Lung (tissue), 11 donors: ENCODE measurements at regions not wholly inside any gene's neighbourhood (a gene's known extent, or its start where the extent isn't known, plus 50 kb on each side); places are given as distances from the start of the nearest gene placed in this dataset.

Source experiments
- ATAC-seq: fragments of 200-7000 bp; cut with Tn5 transposase; one replicate; pipeline ENCODE4 v1.9.1; 2020; ENCODE audit warnings: moderate number of reproducible peaks; ENCODE audit not compliant: insufficient read depth, low FRiP score
- DNase-seq, 3 donors: peaks; one replicate each; pipeline ENCODE4 v3.0.0-alpha.2; 2013 to 2017
- H3K27ac ChIP-seq, 2 donors: one replicate each; pipeline ENCODE4 v1.5.1; 2013; ENCODE audit warnings: mild to moderate bottlenecking in 2 of 2, moderate library complexity in 2 of 2, control low read depth in 1 of 2, inconsistent platforms in 1 of 2, low read depth in 1 of 2, low read length in 1 of 2
- H3K27me3 ChIP-seq, 3 donors: one replicate each; pipeline ENCODE4 v1.5.1; 2013; ENCODE audit warnings: low read length in 2 of 3; ENCODE audit not compliant: control insufficient read depth in 3 of 3, insufficient read depth in 3 of 3
- H3K36me3 ChIP-seq, 4 donors: one replicate each; pipeline ENCODE4 v1.5.1; 2013; ENCODE audit warnings: low read length in 4 of 4, mild to moderate bottlenecking in 1 of 4, moderate library complexity in 1 of 4; ENCODE audit not compliant: control insufficient read depth in 4 of 4, insufficient read depth in 4 of 4
- H3K4me1 ChIP-seq, 5 donors: one replicate each; pipeline ENCODE4 v1.5.1; 2013; ENCODE audit warnings: low read length in 5 of 5, mild to moderate bottlenecking in 2 of 5, moderate library complexity in 1 of 5; ENCODE audit not compliant: control insufficient read depth in 5 of 5, insufficient read depth in 5 of 5
- H3K4me3 ChIP-seq: one replicate; pipeline ENCODE4 v1.5.1; 2013; ENCODE audit warnings: mild to moderate bottlenecking, control low read depth, moderate library complexity
- H3K9ac ChIP-seq, 2 donors: one replicate each; pipeline ENCODE4 v1.5.1; 2013; ENCODE audit warnings: low read length in 2 of 2, control low read depth in 1 of 2; ENCODE audit not compliant: insufficient read depth in 1 of 2
- H3K9me3 ChIP-seq, 4 donors: one replicate each; pipeline ENCODE4 v1.5.1; 2013; ENCODE audit warnings: low read length in 3 of 4, mild to moderate bottlenecking in 1 of 4, moderate library complexity in 1 of 4; ENCODE audit not compliant: control insufficient read depth in 4 of 4, insufficient read depth in 3 of 4
- WGBS, 2 donors: extraction: QIAGEN DNeasy Blood & Tissue Kit; methylation state at CpG; one replicate each; pipeline ENCODE4 v1.1.7; 2013; 5-methylcytosine and 5-hydroxymethylcytosine counted together
- TF ChIP-seq, protein P1 (sequence below): IDR thresholded peaks from 2 replicates; pipeline ENCODE4 v1.5.1; 2012; ENCODE audit warnings: mild to moderate bottlenecking; ENCODE audit errors: control extremely low read depth, extremely low read depth
- donor health status: control.
- donor health status: control.
- donor health status: Bipolar disorder and iron deficiency.
- donor health status: healthy.
- donor health status: DM: yes; HTN: yes; CAD: no.

DNA sequence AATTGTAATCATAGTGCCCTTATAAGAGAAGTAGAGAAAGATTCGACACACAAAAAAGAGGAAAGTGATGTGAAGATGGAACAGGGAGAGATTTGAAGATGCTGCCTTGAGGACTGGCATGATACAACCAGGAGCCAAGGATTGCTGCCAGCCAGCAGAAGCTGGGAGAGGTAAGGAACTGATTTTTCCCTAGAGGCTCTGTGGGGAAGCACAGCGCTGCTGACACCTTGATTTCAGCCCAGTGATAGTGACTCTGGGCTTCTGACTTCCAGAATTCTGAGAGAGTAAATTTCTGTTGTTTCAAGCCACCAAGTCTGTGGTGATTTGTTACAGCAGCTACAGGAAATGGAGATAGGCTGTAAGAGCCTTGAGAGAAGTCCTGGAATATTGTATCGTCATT lies 98.2 kb downstream of the RAB11FIP2 start:
- Histone ChIP-seq H3K9ac (no peak overlapping the region), H3K27me3 (peaks cover 0 to 5% (median 0%) of the 10 kb centered on the region in 3 donors), H3K9me3 (no peaks in the 10 kb centered on the region), H3K4me3 (no peak overlapping the region), H3K27ac (no peak overlapping the region), H3K4me1 (no peaks in the 10 kb centered on the region), H3K36me3 (no peaks in the 10 kb centered on the region)
- no peak for ATAC-seq
- TF ChIP-seq, protein P1, sequence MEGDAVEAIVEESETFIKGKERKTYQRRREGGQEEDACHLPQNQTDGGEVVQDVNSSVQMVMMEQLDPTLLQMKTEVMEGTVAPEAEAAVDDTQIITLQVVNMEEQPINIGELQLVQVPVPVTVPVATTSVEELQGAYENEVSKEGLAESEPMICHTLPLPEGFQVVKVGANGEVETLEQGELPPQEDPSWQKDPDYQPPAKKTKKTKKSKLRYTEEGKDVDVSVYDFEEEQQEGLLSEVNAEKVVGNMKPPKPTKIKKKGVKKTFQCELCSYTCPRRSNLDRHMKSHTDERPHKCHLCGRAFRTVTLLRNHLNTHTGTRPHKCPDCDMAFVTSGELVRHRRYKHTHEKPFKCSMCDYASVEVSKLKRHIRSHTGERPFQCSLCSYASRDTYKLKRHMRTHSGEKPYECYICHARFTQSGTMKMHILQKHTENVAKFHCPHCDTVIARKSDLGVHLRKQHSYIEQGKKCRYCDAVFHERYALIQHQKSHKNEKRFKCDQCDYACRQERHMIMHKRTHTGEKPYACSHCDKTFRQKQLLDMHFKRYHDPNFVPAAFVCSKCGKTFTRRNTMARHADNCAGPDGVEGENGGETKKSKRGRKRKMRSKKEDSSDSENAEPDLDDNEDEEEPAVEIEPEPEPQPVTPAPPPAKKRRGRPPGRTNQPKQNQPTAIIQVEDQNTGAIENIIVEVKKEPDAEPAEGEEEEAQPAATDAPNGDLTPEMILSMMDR, result no peak
- WGBS, 2 donors, result 74 to 90% methylated on average over 3 of the region's 3 CpGs
- DNase-seq, result no peak

GRCh38 chr10:117950408-117950807 lies 96.3 kb downstream of the RAB11FIP2 start:
- Histone ChIP-seq H3K9me3 (no peaks in the 10 kb centered on the region), H3K4me1 (no peaks in the 10 kb centered on the region), H3K4me3 (no peak overlapping the region), H3K9ac (no peak overlapping the region), H3K36me3 (no peaks in the 10 kb centered on the region), H3K27me3 (peaks cover 0 to 2% (median 0%) of the 10 kb centered on the region in 3 donors), H3K27ac (no peak overlapping the region)
- DNase-seq, result no peak
- 48 to 64% methylated on average over 3 of the region's 3 CpGs for WGBS, 2 donors
- ATAC-seq, result no peak
- TF ChIP-seq, protein P1, result no peak
